Transverse colon (tissue), 3 donors: ENCODE measurements at regions not wholly inside any gene's neighbourhood (a gene's known extent, or its start where the extent isn't known, plus 50 kb on each side); places are given as distances from the start of the nearest gene placed in this dataset.

Source experiments
- EP300 ChIP-seq: sonication (generic); formaldehyde crosslinking; IDR thresholded peaks from one replicate; pipeline ENCODE4 v1.6.1; 2017; ENCODE audit warnings: antibody characterized with exemption, low read depth
- TF ChIP-seq, protein P1 (sequence below), 5 experiments: fragments of 200-600 bp in 3 of 5; fragments of 450-650 bp in 2 of 5; sonication (generic) in 3 of 5; IDR thresholded peaks; 1 replicate in 2 of 5; 2 replicates in 3 of 5; pipeline ENCODE4 v1.5.1; 2016 to 2017; ENCODE audit warnings: antibody characterized with exemption in 5 of 5, inconsistent platforms in 3 of 5, mild to moderate bottlenecking in 2 of 5, moderate library complexity in 1 of 5

DNA sequence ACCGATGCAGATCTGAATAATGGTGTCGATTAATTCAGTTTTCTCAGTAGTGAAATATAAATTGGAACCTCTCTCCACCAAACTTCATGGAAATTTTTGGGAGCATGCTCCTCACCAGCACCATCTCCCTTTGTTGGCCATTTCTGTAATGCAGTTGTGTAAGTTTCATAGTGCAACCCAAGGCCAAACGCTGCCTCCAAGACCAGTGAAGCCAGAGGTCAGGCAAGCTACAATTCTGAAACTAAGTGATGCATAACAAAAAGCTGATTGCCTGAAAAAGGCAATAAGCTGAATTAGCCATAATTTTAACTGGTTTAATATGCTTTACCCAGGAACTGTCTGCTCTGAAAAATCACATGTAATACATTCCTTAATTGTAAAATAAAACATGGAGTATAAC, 138.3 kb upstream of the TACR1 start:
- TF ChIP-seq, protein P1, sequence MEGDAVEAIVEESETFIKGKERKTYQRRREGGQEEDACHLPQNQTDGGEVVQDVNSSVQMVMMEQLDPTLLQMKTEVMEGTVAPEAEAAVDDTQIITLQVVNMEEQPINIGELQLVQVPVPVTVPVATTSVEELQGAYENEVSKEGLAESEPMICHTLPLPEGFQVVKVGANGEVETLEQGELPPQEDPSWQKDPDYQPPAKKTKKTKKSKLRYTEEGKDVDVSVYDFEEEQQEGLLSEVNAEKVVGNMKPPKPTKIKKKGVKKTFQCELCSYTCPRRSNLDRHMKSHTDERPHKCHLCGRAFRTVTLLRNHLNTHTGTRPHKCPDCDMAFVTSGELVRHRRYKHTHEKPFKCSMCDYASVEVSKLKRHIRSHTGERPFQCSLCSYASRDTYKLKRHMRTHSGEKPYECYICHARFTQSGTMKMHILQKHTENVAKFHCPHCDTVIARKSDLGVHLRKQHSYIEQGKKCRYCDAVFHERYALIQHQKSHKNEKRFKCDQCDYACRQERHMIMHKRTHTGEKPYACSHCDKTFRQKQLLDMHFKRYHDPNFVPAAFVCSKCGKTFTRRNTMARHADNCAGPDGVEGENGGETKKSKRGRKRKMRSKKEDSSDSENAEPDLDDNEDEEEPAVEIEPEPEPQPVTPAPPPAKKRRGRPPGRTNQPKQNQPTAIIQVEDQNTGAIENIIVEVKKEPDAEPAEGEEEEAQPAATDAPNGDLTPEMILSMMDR (IDR thresholded peaks at IDR 0.05): no peak
- TF ChIP-seq EP300: no peak
